Type B pancreatic cell (in vitro differentiated cells): ENCODE measurements at regions not wholly inside any gene's neighbourhood (a gene's known extent, or its start where the extent isn't known, plus 50 kb on each side); places are given as distances from the start of the nearest gene placed in this dataset.

ENCODE experiments used
- DNase-seq: peaks from one replicate; pipeline ENCODE4 v3.0.0; 2021; ENCODE audit warnings: mixed read lengths; ENCODE audit not compliant: unreplicated experiment; ENCODE audit errors: extremely low spot score
- H3K27ac Mint-ChIP-seq: 2 replicates; pipeline ENCODE4 v1.8.0; 2021; ENCODE audit warnings: mild to moderate bottlenecking, mixed read lengths
- H3K27me3 Mint-ChIP-seq: 2 replicates; pipeline ENCODE4 v1.8.0; 2021; ENCODE audit warnings: mixed read lengths
- H3K36me3 Mint-ChIP-seq: 2 replicates; pipeline ENCODE4 v1.8.0; 2021; ENCODE audit warnings: mixed read lengths
- H3K4me1 Mint-ChIP-seq: one replicate; pipeline ENCODE4 v1.8.0; 2021; ENCODE audit warnings: mixed read lengths; ENCODE audit not compliant: unreplicated experiment
- H3K4me3 Mint-ChIP-seq: 2 replicates; pipeline ENCODE4 v1.8.0; 2021; ENCODE audit warnings: mild to moderate bottlenecking, mixed read lengths
- H3K9me3 Mint-ChIP-seq: 2 replicates; pipeline ENCODE4 v1.8.0; 2021; ENCODE audit warnings: mixed read lengths
- TF ChIP-seq, protein P1 (sequence below): fragments of 200-600 bp; sonication (generic); conservative IDR thresholded peaks from 2 replicates; pipeline ENCODE4 v1.5.0; 2021; ENCODE audit warnings: antibody characterized with exemption, mild to moderate bottlenecking

- TF ChIP-seq, protein P1, sequence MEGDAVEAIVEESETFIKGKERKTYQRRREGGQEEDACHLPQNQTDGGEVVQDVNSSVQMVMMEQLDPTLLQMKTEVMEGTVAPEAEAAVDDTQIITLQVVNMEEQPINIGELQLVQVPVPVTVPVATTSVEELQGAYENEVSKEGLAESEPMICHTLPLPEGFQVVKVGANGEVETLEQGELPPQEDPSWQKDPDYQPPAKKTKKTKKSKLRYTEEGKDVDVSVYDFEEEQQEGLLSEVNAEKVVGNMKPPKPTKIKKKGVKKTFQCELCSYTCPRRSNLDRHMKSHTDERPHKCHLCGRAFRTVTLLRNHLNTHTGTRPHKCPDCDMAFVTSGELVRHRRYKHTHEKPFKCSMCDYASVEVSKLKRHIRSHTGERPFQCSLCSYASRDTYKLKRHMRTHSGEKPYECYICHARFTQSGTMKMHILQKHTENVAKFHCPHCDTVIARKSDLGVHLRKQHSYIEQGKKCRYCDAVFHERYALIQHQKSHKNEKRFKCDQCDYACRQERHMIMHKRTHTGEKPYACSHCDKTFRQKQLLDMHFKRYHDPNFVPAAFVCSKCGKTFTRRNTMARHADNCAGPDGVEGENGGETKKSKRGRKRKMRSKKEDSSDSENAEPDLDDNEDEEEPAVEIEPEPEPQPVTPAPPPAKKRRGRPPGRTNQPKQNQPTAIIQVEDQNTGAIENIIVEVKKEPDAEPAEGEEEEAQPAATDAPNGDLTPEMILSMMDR: no peak
- Mint-ChIP-seq H3K4me3 (no peak overlapping the region), H3K9me3 (no peaks in the 10 kb centered on the region), H3K4me1 (peaks cover 12% of the 10 kb centered on the region), H3K36me3 (no peaks in the 10 kb centered on the region), H3K27me3 (peaks cover 24% of the 10 kb centered on the region), H3K27ac (no peak overlapping the region)
- no peak for DNase-seq
These were observed 213.6 kb downstream of the KIF26A start for GRCh38 chr14:104351849-104352492.

DNA sequence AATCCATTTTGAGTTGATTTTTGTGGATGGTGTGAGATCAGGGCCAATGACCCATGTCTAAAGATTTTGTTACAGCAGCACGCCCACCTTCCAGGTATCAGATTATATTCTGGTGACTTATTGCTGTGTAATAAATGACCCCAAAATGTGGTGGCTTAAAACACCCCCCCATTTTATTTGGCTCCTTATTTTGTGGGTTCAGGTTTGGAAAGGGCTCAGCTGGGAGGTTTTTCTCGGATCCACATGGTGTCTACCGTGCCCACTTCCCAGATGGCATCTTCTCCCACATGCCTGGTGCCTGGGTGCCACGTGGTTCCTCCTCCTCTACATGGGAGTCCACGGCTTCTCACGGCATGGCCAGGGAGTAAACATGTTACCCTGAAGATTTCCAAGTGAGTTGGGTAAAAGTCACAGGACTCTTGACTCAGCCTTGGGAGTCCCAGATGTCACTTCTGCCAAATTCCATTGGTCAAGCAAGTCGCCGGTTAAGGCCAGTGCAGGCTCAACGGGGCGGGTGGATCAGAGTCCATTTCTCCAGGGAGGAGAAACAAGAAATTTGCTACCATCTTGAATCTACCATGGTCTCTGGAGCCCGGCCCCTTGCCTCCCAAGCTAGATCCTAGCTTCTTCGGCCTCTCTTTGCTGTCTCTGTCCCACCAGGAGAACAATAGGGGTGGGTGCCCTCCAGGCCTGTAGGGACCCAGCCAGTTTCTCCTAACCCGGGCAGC, 214.3 kb downstream of the KIF26A start:
- TF ChIP-seq, protein P1: no peak
- H3K9me3 Mint-ChIP-seq: no peaks in the 10 kb centered on the region

GRCh38 chr14:104353221-104353920, 215.0 kb downstream of the KIF26A start:
- DNase-seq: peak; percentile 67
- no peak overlapping the region for H3K4me3 Mint-ChIP-seq
- peaks cover 12% of the 10 kb centered on the region for H3K4me1 Mint-ChIP-seq
- H3K36me3 Mint-ChIP-seq: no peaks in the 10 kb centered on the region
- H3K27me3 Mint-ChIP-seq: peaks cover 21% of the 10 kb centered on the region
- no peaks in the 10 kb centered on the region for H3K9me3 Mint-ChIP-seq
- H3K27ac Mint-ChIP-seq: no peak overlapping the region
- TF ChIP-seq, protein P1: no peak

More for the DNA sequence above, 214.3 kb downstream of the KIF26A start:
- DNase-seq: no peak
- Mint-ChIP-seq H3K4me1 (peaks cover 12% of the 10 kb centered on the region), H3K27ac (no peak overlapping the region), H3K4me3 (no peak overlapping the region), H3K27me3 (peaks cover 21% of the 10 kb centered on the region), H3K36me3 (no peaks in the 10 kb centered on the region)

- no peaks in the 10 kb centered on the region for H3K9me3 Mint-ChIP-seq
- peaks cover 21% of the 10 kb centered on the region for H3K27me3 Mint-ChIP-seq
- TF ChIP-seq, protein P1: no peak
- DNase-seq: peak; percentile 67
- no peak overlapping the region for H3K27ac Mint-ChIP-seq
- H3K4me3 Mint-ChIP-seq: no peak overlapping the region
- no peaks in the 10 kb centered on the region for H3K36me3 Mint-ChIP-seq
- peaks cover 12% of the 10 kb centered on the region for H3K4me1 Mint-ChIP-seq
These were observed 215.7 kb downstream of the KIF26A start for GRCh38 chr14:104353921-104354701.
